ENCODE measurements at regions not wholly inside any gene's neighbourhood (a gene's known extent, or its start where the extent isn't known, plus 50 kb on each side); places are given as distances from the start of the nearest gene placed in this dataset.

DNA sequence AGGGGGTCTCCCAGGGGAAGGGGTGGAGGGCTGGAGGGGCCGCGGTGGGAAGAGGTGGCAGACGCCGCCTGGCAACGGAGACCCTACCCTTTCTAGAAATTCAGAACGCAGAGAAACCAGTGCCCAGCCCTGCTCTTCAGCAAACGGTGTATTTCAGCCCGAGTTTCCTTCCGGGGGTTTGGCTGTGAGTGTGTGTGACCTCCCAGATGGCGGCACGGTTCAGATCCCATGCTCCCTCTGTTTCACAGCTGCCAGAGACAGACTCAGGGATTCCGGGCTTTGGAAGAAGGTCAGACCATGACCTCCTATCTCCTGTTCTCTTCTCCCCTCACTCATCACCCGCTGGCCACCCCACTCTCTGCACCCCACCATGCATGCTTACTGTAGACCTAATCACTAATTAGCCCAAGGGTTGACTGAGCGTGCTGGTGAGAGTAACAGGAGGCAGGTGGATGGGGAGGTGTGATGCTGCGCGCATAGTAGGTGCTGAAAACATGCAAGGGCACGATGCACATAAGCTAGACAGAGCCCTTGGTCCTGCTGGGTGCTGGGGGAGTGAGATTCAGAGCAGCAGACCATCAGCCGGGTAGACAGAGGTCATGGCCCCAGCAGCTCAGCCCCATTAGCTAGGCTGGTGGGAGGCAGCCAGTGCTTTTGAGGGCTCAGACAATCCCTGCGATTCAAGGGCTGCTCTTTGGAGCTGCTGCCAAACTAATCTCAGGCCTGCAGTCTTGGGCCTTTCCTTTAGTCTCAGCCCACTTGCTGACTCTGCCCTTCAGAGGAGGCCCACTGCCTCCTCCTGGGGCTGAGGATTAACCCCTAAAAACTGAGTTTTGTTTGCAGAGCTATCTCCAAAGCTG lies 256.5 kb upstream of the CADM1 start:
- no peak for DNase-seq (ENCODE audit: low read depth in 4 of 4, low spot score in 1 of 4)

DNA sequence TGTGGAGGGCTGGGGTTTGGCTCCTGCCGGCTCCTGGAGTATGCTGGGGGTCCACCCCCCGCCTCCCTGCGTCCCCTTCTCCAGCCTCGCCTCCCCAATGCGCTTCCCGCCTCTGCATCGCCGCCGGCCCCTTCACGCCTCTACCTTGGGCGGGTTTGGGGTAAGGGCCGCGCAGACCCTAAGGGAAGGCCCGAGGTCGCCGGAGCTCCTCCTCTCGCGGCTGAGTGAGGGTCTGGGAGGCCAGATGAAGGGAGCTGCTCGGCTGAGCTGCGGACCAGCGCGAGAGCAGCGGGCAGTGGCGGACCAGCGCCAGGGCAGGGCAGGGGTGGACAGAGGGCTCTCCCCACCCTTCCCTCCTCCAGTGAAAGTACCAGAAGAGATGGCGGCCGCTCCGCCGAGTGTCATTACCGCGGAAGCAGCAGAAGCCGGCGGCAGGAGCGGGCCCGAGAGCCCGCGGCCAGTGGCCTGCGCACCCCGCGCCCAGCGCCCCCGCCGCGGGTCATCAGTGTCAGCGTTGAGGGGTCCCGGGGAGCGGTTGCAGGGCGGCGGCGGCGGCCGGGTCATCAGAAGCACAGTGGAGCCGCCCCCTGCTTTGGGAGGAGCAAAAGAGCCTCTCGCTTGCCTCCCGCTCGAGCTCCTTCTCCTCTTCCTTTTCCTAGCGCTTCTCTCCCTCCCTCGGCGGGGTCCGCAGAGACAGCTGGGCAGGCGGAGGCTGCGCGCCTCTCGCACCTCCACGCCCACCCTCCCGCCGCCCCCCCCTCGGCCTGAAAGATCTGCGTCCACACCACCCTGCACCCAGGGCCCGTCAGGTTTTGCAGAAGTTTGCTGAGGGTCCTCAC lies 255.6 kb upstream of the CADM1 start:
- DNase-seq (ENCODE audit: low read depth in 4 of 4, low spot score in 1 of 4), result no peak

DNA sequence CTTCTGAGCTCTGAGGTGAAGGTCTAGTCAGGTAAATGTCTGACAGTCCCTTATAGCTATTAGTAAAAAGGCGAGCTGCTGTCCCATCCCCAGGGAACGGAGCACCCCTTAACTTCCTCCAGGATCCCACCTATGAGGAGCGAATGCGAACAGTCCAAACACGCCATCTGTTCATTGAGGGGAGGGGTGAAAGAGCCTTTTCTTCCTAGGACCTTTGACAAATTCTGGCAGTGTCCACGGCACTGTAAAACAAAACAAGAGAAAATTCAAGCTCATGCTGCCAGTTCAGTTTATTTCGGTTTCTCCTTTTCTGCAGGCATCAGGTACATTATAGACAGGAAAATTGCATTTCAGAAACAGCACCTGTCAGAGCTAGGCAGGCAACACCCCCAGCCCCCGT lies 253.8 kb upstream of the CADM1 start:
- DNase-seq (ENCODE audit: low read depth in 4 of 4, low spot score in 1 of 4), result no peak

DNA sequence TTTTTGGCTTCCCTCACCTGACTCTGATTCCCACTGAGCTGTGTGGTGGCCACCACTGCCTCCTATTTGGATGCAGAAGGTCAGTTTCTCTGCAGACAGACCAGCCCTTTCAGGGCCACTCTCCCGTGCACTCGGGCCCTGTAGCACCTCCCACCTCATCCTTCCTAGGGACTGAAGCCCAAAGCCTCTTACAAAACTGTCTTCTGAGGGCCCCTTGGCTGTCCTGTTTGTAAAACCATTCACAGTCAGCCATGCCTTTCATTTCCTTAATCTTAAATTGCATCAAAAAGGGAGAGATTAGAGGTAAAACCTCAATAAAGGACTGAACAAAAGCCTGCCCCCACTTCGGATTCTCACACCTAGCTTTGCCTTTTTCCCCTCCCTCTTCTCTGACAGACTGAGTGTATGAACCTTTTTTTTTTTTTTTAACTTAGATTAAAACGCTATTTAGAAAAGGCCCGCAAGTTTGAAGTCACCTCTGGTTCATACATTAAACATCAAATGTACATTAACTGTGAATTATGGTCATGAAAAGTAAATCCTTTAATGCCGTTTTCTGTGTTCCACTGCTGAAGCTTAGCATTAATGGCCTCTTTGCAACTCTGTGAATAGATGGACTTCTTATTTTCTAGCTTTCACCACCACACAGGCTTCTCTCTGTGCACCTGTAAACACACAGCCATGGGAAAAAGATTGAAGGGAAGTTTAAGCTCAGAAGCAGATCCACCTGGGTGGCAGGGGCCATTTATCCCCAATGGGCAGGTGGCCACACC lies 247.2 kb upstream of the CADM1 start:
- no peak for DNase-seq (ENCODE audit: low read depth in 4 of 4, low spot score in 1 of 4)

DNA sequence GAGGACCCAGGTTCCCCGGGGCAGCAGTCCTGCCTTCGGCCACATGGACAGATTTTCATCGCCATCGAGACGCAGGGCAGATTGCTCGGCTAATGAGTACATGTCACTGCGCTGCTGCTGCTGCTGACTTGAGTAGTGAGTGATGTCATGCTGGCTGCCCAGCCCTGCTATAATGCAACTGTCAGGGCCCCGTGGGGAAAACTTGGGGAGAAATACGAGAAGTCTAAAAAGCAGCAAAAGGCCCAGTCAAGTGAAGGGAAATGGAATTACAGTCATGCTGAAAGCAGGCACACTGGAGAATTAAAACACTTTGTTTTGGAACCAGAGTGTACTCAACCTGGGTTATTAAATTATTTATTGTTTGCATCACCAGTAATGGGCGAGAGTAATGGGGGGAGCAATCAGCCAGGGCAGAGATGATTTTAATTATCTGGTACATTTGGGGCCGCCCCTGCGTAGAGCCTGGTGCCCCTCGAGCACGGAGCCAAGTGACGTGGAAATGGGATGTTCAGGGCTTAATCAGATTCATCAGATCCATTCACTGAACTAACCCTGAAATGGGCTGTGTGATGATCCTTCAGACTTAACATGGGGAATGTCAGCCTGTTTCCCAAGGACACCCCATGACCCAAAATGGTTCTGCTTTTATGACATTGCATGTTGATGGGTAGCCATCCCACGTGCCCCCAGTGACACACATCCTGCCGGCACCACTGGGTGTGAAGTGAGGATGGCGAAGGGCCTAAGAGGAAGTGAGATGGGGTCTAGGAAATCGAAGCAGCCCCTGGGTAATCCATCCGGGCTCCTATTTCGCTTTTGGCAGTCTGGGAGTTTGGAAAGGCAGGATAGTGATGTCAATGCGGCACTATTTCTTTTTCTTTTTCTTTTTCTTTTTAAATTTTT lies 241.6 kb upstream of the CADM1 start:
- DNase-seq (ENCODE audit: low read depth in 4 of 4, low spot score in 1 of 4), result no peak

DNA sequence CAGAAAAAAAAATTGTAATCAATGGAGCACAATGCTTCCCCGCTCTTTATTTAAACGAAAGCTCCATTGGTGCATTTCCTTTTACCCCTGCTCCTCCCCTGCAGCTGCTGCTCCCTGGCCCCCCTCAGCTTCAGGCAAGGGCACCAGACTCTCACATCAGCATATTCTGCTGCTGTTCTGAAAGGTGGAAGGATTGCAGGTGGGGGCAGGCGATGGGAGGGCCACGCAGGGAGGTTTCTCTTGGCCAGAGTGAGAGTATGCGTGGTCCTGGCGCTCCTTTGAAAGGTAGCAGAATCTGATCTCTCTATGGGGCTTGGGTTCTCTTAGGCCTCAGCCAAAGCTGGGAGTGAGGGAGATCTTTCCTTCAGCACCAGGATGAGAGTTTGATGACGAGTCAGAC lies 240.9 kb upstream of the CADM1 start:
- no peak for DNase-seq (ENCODE audit: low read depth in 4 of 4, low spot score in 1 of 4)

DNA sequence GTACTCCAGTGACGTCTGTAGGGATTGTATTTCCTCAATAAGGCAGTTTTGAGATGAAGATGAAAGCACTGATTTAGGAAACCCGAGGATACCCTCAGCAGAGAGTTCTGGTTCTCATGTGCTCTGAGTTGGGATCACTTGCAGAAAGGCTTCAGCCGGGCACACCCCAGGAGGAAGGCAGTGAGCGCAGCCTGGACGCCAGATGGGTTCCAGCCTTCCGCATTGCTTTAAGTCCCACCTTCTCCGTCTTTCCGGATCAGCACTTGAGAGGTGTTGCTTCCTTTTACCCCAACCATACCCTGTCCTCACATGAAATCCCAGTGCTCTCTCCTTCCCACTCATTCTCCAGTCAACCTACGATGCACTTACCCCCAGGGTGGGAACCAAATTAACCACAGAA lies 239.5 kb upstream of the CADM1 start:
- no peak for DNase-seq (ENCODE audit: low read depth in 4 of 4, low spot score in 1 of 4)

DNA sequence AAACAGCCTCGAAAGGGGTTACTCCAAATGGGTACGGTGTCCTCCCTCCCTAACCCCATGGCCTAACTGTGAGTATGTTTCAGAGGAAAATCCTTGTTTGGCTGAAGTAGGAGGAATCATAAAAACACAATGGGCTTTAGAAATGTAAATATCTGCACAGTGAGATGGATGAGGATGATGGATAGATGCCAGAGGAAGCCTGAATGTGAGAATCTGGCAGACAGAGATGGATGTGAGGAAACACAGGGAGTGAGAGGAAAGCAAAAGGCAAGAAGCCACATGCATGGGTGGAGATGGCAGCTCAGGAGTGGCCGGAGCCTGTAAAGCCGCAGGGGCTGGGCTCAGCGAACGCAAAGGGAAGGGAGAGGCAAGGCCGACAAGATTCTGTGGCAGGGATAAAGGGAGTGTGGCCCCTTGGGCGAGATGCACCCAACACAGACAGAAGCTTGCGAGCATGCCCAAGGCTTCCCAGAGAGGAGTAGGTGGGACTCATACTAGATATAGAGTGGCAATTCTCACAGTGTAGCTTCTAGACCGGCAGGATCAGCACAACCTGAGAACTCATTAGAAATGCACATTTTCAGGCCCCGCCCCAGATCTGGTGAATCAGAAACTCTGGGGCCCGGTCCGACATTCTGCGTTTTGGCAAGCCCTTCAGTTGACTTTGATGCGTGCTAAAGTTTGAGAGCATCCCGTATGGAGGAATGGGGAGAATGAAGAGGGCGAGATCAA lies 237.3 kb upstream of the CADM1 start:
- no peak for DNase-seq (ENCODE audit: low read depth in 4 of 4, low spot score in 1 of 4)

DNA sequence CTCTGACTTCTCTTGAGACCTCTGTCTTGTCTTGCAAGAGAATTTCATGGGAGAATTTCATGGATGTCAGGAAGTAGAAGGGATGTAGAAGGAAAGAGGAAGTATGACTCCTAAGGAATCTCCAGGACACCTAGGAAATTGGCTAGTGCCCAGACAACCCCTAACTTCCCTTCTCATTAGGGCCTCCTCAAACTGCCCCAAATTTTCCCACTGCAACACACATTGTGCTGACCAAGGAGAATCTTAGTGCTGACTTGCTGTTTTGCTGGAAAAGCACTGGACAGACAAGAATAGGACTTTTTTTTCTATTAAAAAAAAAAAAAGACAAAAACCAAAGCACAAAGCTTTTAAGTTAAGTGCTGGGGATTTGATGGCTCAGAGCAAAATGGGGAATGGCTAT lies 236.1 kb upstream of the CADM1 start:
- DNase-seq (ENCODE audit: low read depth in 4 of 4, low spot score in 1 of 4), result no peak

DNA sequence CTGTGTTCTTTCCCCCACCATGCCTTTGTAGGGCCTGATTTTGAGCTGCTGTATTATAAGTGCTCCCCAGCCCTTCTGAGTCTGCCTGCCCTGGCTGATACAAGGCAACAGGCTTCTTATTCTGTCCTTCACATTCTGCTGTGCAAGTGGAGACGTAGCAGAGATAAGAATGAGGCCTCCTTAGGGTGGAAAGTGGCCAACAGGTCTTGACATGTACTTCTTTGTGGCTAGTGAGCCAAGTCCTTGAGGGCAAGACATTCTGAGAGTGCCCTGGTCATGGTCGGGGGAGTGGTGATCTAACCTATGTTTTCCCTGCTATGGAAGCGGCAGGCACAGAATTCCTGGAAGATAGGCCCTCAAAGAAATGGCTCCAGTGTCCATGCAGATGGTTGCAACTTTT lies 235.7 kb upstream of the CADM1 start:
- DNase-seq (ENCODE audit: low read depth in 4 of 4, low spot score in 1 of 4), result no peak

DNA sequence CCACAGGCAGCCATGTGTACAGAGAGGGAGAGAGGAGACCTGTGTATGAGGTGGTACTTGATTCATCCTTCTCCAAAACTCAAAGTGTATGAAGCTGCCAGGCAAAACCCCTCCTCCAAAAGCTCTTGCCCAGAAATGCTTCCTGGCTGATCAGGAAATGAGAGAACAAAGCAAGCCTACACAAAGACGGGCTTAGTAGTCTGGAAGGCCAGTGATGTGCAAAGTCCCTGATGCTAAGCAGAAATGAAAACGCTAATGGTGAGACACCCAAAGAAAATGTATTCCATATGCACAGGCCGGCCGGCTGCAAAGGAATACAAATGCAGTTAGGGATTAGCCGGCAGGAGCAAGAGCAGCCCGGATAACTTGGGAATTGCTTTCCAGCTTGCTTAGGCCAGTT lies 234.9 kb upstream of the CADM1 start:
- DNase-seq (ENCODE audit: low read depth in 4 of 4, low spot score in 1 of 4), result no peak

DNA sequence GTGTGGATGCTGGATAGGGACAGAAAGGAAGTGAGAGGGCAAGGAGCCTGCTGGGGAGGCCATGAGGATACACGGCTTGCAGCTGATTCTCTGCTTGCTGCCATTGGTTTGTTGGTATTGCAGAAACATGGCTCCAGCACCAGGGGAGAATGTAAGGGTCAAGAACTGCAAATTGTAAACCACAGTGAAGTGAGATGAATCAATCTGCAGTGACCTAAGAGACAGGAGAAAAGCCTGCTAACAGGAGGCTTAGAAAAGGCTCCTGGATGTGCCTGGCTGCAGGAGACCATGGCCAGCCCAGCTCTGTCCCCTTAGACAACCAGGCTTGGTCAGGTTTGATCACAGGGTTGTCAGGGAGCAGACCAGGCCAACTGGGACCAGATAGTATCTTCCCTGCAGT lies 233.7 kb upstream of the CADM1 start:
- no peak for DNase-seq (ENCODE audit: low read depth in 4 of 4, low spot score in 1 of 4)

DNA sequence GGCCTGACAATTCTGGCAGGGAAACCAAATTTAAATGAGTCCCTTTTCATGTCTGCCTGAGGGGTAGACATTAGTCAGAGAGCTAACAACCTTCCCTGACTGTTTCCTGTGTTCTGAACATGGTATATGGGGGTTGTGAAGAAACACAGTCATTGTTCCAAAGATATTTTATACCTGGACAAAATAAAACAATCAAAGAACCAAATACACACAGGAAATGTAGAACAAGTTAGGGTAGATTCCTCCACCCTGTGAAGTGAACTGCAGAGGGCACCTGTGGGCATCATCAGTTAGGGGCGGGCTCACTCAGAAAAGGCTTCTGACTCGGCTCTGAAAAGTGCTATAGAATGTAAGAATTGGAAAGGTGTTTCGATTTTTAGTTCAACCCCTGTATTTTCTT lies 231.9 kb upstream of the CADM1 start:
- no peak for DNase-seq (ENCODE audit: low read depth in 4 of 4, low spot score in 1 of 4)

DNA sequence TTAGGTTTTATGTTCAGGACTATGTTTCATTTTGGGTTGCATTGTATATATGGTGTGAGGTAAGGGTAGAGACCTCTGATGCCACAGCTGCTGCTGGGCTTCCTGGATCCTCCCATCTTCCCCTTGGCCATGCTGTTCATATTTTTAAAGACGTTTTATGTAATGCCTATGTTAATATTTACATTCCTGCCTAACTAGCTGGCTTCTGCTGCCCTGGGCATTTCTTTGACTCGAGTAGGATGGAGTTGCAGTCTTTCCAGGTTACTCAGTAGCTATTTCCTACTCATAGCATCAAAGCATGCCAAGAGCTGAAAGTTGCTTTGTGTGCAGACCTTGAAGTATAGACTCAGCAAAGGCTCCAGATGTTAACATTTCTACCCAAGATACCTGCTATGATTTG lies 220.5 kb upstream of the CADM1 start:
- DNase-seq (ENCODE audit: low read depth in 4 of 4, low spot score in 1 of 4), result no peak

DNA sequence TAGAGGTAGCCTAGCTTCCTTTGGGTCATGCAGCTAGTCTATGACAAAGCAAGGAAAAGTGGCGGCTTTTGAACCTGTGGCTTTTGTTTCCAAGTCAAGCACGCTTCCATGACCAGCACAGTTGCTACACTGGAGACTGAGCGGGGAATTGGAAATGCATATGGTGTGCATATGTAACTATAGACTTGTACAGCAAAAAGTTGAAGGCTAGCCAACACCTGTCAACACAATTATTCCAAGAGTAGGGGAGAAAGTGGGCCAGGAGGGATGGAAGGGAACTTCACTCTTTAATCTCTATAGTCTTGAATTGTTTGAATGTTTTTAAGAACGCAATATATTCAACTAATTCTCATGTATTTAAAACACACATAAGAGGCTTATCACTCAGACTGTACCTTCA lies 218.5 kb upstream of the CADM1 start:
- DNase-seq (ENCODE audit: low read depth in 4 of 4, low spot score in 1 of 4), result no peak

DNA sequence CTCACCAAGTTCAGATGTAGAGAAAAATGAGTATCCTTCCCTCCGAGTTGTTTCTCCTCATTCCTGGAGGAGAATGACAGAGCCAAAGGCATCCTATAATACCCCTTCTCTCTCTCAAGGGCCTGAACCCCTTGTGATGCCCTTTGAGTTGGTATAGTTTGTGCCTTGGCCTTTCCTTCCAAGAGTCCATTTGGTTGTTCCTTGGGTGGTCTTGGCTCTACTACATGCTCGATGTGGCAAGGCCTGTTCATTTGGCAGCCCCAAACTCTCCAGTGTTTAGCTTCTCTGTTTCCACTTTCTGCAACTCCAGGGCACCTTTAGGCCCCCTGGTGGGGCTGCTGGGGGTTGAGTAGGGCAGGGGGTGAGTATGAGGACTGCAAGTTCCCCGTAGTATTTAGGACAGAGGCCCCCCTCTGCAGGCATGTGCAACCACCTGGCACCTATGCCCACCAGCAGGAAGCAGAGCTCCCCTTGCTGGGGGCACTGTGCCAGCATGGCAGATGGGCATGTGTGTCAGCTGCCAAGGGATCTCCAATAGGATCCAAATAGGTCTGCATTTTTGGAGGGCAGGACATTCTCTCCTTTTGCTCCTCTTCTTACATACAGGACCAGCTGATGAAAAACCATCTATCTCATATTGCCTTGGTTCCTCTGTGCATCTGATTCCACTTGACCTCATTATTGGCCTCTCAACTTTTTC lies 217.2 kb upstream of the CADM1 start:
- no peak for DNase-seq (ENCODE audit: low read depth in 4 of 4, low spot score in 1 of 4)

DNA sequence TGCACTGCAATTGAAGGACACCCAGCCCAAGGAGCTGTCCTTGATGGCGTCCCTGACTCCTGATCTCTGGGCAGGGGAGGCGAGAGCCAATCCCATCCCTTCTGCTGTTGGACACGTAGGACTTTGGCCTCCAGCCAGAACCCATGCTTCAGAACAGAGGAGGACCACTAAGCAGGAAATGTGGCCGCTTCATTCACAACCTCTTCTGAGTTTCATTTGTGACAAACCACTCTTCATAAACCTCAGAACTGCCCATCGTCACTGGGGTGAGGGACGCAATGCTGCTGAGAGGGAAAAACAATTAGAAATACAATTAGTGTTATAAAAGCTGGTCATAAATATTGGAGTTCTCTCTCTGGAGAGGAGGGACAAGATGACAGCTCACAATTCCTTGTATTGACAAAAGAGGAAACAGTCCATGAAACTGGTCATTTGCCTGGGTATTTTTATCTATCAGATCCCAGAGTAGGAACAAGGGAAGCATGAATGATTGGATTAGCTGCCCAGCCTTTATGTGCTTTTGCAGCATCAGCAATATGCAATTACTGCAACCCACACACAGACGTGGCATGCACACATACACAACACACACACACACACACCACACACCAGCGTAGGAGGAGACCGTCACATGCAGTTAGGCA lies 216.5 kb upstream of the CADM1 start:
- DNase-seq (ENCODE audit: low read depth in 4 of 4, low spot score in 1 of 4), result no peak

DNA sequence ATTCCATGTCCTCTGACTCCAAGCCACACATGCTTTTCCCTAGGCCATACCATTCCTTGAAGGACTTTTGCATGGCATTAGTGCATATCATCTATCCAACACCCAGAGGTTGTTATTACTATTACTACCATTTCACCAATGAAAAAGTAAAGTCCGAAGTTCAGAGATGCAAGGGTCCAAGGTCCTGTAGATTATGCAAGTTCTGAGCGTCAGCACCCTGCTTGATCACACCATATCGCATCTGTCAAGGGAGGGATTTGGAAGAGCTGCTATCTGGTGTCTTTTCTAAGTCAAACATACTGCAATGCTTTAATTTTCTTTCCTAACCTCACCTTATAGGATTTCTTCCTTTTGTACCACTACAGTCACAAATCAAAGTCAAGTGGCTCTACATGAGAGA lies 214.7 kb upstream of the CADM1 start:
- no peak for DNase-seq (ENCODE audit: low read depth in 4 of 4, low spot score in 1 of 4)

DNA sequence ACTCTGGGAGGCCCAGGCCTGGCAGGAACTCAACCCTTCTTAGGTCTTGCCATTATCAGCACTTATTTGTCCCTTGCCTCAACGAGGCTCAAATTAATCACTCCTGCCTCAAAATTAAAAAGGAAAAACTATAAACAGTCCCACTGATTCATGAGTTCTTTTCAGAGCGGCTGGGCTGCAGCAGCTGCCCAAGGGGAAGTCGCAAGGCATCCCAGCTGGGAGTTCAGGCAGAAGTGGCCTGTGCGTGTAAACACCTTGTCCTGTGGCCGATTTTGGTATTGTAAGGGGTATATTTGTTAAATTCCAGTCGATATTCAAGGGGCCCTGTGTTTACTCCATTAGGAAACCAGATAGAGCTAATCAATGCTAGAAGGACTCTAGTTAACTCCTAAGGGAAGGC lies 213.9 kb upstream of the CADM1 start:
- no peak for DNase-seq (ENCODE audit: low read depth in 4 of 4, low spot score in 1 of 4)

All from stimulated activated CD4-positive, alpha-beta T cell treated with anti-CD3 and anti-CD28 coated beads, Interleukin-1b, Interleukin-23, amount 100 ng/mL, for 24 hours (primary cell).